SK-N-SH treated with all-trans-retinoic acid at 6 μM for 48 hours (cell line): ENCODE measurements at regions not wholly inside any gene's neighbourhood (a gene's known extent, or its start where the extent isn't known, plus 50 kb on each side); places are given as distances from the start of the nearest gene placed in this dataset.

Experiments used
- ARNTL ChIP-seq: fragments of 450-650 bp; formaldehyde crosslinking; IDR thresholded peaks from 2 replicates; pipeline ENCODE4 v1.5.0; 2020; ENCODE audit warnings: low read depth, mild to moderate bottlenecking, moderate library complexity, borderline replicate concordance
- CREB5 ChIP-seq: fragments of 250-450 bp; sonication (Bioruptor Pico); IDR thresholded peaks from 2 replicates; pipeline ENCODE4 v1.5.1; 2020; ENCODE audit warnings: low read depth, mild to moderate bottlenecking, moderate library complexity
- GLIS3 ChIP-seq: fragments of 250-450 bp; sonication (Bioruptor Pico); IDR thresholded peaks from 2 replicates; pipeline ENCODE4 v1.5.0; 2020; ENCODE audit warnings: mild to moderate bottlenecking, moderate library complexity
- ZNF565 ChIP-seq: fragments of 450-650 bp; formaldehyde crosslinking; conservative IDR thresholded peaks from 2 replicates; pipeline ENCODE4 v1.5.0; 2020; ENCODE audit warnings: low read depth, mild to moderate bottlenecking, moderate library complexity

- no peak for TF ChIP-seq CREB5 (CRISPR knock-in tag)
- TF ChIP-seq ZNF565, result no peak
- TF ChIP-seq ARNTL (CRISPR knock-in tag), result no peak
- TF ChIP-seq GLIS3 (CRISPR knock-in tag), result no peak
These were observed 91.4 kb upstream of the ATXN1 start for GRCh38 chr6:16852671-16853070.
